HG03460 (cell line): ENCODE measurements at regions not wholly inside any gene's neighbourhood (a gene's known extent, or its start where the extent isn't known, plus 50 kb on each side); places are given as distances from the start of the nearest gene placed in this dataset.
"Not testable (repeated sequence)": the region's sequence is repeated elsewhere in the genome, so short reads cannot be mapped to it uniquely, and the experiment has no call there.

Source experiments
- ATAC-seq: cut with Tn5 transposase; IDR thresholded peaks from one replicate; pipeline ENCODE4 v1.9.1; 2021; ENCODE audit not compliant: unreplicated experiment

- ATAC-seq, result no peak
These were observed 63.5 kb downstream of the SPATA31D1 start for GRCh38 chr9:82052081-82052480.

GRCh38 chr9:82054264-82055015 is 65.9 kb downstream of the SPATA31D1 start:
- ATAC-seq, result no peak

GRCh38 chr9:82057805-82058204 is 69.2 kb downstream of the SPATA31D1 start:
- no peak for ATAC-seq

DNA sequence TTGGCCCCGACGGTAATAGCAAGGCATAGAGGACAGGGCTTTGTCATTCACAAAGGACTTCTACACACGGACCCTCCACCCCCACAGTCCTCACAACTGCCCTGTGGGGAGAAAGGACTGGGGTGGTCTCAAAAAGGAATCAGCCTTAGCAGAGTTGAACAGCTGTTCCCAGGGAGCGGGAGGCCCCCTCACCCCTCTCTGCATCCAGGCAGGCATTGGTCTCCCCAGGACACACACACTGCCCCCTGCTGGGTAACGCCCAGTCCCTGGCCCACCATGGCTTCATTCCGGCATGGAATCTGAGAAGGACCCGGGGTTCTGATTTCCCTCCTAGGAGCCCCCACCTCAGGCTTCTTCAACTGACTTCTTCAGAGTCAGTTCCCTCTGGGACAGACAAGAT is 73.2 kb downstream of the SPATA31D1 start:
- ATAC-seq, result not testable (repeated sequence)

DNA sequence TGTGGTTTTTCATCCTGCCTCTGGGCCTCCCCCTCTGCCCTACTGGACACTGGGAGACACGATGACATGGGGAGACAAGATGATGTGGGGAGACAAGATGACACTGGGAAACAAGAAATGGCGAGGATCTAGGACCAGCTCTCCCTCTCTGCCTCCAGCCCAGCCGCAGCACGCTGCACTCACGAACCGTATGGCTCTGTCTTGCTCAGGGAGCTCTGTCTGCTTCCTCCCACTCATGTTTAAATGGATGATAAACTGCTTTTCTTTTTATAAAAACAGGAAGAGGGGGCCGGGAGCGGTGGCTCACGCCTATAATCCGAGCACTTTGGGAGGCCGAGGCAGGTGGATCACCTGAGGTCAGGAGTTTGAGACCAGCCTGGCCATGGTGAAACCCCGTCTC is 73.7 kb downstream of the SPATA31D1 start:
- no peak for ATAC-seq

DNA sequence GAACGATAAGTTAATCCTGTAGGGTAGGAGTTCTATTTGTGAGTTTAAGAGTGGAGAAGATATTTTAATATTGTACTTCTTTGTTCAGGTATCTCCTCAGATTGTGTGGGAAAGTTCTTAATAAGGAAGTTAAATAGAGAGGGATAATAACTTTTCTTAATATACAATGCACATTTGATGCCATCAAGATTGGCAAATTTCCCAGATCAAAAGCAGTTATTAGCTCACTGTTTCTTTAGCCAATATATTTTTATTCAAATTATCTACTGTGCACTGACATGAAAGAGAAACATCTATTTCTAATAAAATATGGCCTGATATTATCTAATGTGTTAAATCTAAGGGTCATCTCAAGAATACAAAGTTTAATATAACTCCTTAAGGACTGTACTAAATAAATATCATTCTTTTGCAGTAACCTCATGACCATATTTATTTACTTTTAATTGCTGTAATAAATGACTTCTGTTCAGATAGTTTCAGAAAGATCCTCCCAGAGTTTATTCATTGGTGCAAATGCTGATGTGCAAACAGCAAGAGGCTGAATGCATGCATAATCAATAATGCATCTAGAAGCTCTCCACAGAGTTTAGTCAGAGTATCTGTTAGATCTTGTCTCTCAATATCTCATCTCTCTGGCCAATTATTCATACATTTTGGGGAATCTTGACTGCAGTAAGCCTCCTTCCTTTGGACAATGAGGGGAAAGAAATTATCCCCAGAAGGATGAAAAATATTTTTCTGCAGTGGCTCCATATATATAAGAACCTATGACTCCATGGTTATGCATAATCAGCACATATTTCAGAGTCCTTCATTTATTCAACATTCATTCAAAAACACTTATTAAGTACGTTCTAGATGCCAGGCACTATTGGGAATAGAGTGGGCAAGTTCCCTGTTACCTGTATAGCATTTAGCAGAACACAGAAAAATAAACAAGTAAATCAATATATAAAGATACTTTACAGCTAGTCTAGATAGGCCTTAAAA is 85.3 kb downstream of the SPATA31D1 start:
- ATAC-seq, result no peak

DNA sequence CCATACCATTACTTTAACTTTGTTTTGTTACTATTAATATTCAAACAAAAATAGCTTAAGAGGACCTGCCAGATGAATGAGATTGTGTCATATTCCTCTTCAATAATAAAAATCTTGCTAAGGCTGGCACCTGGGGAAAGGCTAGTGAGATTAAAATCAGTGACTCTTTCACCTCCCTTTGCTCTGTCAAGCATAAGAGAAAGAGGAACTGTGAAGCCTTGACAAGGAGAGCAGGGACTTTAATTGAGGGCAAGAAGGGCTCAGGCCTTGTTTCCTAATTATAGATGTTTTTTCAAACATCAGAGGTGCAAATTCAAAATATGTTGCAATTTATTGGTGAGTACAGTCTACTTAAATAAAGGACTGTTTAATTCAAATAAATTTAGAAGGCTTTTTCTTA is 91.7 kb downstream of the SPATA31D1 start:
- ATAC-seq, result no peak

GRCh38 chr9:82081496-82081895 is 92.9 kb downstream of the SPATA31D1 start:
- no peak for ATAC-seq

DNA sequence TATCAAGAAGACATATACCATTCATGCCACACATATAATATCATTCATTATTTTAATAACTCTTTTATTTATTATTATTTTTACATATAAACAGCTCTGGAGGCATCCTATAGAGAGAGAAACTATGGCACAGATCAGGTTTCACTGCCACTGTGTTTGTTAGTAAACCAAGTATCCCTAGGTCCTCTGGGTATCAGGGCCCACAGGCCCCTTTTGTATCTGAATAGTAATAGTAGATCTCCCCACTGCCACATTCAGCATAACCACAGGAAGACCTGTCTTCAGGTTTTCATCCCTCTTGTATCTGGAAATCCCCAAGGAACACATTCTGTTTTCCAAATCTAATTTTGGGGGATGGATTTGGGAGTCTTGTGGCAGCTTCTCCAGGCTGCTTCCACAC is 94.0 kb downstream of the SPATA31D1 start:
- ATAC-seq, result no peak

DNA sequence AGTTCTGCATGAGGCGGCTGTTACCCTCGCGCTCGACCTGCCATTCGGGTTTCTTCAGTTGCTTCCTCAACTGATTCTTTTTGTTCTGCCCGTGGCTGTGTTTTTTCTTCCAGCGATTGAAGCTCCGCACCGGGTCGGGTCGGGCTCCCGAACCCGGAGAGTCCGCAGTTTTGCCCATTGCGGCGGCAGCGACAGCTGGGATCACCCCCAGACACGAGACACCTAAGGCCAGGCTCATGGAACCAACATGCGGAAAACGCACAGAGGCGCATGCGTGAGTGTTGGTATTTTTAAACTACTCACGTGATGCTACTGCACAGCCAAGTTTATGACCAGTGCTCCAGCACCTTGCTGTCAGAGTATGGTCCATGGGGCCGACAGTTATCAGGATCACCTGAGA is 100.0 kb downstream of the SPATA31D1 start:
- ATAC-seq, result no peak

DNA sequence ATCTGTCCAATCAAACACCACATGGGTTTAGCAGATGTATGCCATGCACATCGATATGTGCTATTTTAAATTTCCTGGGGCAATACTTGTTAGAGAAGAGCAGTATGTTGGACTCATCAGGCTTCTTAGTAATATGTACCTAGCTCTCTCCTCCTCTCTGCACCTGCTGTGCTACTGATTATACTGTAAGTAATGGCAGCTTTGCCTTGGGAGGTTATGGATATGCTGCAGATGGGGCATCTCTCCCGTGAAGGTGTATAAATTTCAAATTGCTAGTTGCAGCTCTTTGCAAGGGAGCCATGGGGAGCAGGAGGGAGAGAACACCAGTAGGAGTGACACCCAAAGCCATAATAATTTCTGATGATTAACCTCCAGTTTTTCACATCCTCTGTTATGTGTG is 101.5 kb downstream of the SPATA31D1 start:
- ATAC-seq, result no peak

DNA sequence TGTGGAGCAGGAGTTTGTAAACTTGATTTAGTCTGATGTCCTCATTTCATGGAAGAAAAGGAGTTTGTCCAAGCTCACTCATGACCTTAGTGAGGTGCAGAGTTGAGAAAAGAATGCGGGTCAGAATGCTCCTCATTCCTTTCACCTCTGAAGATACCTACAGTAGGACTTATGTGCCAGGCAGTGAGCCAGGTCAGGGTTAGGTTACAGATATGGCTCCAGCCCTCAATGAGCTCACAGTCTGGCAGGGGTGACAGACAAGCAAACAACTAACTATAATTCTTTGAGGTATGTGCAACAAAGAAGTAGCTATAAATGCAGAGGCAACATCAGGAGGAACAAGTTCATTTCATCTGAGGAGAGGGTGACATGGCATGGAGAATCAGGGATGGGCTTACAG is 102.5 kb downstream of the SPATA31D1 start:
- ATAC-seq, result no peak

- ATAC-seq, result peak; percentile 61
These were observed 103.0 kb downstream of the SPATA31D1 start for GRCh38 chr9:82091610-82092009.

- ATAC-seq, result no peak
These were observed 112.9 kb downstream of the SPATA31D1 start for GRCh38 chr9:82101475-82101874.

DNA sequence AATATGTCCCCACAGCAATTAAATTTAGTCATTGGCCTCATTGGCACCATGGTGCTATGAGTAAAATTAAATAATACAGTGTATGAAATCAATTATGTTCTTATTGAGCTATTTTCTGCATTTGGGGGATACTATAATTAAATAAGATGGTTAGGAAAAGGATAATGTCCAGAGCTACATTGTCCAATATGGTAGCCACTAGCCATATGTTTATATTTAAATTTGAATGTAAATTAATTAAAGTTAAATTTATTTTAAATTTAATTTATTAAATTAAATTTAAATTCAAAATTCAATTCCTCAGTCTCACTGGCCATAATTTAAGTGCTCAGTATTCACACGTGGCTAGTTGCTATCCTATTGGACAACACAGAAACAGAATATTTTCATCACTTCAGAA is 115.7 kb downstream of the SPATA31D1 start:
- no peak for ATAC-seq

GRCh38 chr9:82105729-82106128 is 117.2 kb downstream of the SPATA31D1 start:
- no peak for ATAC-seq

GRCh38 chr9:82106536-82106935 is 118.0 kb downstream of the SPATA31D1 start:
- ATAC-seq, result no peak

GRCh38 chr9:82108474-82108873 is 119.9 kb downstream of the SPATA31D1 start:
- no peak for ATAC-seq

DNA sequence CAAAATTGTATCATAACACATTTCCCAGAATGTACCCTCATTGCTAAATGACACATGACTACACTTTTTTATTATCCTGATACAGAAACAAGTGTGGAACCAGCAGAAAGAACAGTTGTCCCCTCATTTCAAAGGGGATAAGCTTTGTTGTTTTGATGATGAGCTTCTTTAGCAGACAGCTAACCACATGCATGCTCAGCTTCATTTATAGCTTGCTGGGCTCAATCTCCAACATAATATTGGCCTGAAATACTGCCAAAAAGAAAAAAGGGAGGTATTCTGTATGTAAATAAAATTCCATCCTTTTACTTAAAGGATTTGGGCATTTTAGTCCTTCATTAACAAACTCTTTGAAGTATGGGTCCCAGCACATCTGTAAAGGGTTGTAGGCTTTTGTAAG is 120.4 kb downstream of the SPATA31D1 start:
- ATAC-seq, result no peak

DNA sequence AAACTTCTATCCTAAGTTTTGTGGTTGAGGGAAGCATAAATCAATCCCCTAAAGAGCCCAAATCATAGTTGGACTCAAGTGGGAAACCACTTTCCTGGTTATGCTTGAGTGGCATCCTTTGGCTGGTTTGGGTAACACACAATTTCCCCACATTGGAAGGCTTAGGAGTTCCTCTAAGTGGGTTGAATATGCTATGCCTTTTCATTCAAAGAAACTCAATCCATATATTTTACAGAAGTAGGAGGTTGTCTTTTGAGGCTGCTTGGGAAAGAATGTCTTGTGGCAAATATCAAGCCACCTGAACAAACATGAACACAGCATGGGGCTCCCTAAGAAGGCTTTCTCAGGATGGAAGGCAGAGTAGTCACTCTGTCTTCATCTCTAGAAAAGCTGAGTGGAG is 121.1 kb downstream of the SPATA31D1 start:
- no peak for ATAC-seq

DNA sequence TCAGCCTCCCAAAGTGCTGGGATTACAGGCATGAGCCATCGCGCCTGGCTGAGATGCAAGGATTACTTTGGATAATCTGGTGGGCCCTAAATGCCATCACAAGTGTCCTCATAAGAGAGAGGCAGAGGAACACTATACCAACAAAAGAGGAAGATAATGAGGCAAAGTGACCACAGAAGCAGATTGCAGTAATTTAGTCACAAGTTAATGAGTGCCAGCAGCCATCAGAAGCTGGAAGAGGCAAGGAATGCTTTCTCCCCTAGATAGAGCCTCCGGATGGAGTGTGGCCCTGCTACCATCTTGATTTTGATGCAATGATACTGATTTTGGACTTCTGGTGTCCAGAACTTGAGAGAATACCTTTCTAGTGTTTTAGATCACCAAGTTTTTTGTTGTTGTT is 122.3 kb downstream of the SPATA31D1 start:
- ATAC-seq, result no peak

GRCh38 chr9:82115331-82115730 is 126.8 kb downstream of the SPATA31D1 start:
- ATAC-seq, result no peak
